SK-N-SH (cell line): ENCODE measurements at regions not wholly inside any gene's neighbourhood (a gene's known extent, or its start where the extent isn't known, plus 50 kb on each side); places are given as distances from the start of the nearest gene placed in this dataset.

ENCODE experiments used
- CHD2 ChIP-seq: fragments of 150-350 bp; IDR thresholded peaks from 2 replicates; pipeline ENCODE4 v1.6.1; 2018; ENCODE audit warnings: low read length; ENCODE audit not compliant: partially characterized antibody
- POLR2AphosphoS5 ChIP-seq: IDR thresholded peaks from 2 replicates; pipeline ENCODE4 v1.6.1; 2012; ENCODE audit warnings: low read depth, low read length
- TCF12 ChIP-seq: IDR thresholded peaks from 2 replicates; pipeline ENCODE4 v1.4.0; 2012
- TF ChIP-seq, protein P1 (sequence below): fragments of 200-600 bp; sonication (generic); IDR thresholded peaks from 2 replicates; pipeline ENCODE4 v1.6.1; 2017; ENCODE audit warnings: antibody characterized with exemption, mild to moderate bottlenecking, moderate library complexity

DNA sequence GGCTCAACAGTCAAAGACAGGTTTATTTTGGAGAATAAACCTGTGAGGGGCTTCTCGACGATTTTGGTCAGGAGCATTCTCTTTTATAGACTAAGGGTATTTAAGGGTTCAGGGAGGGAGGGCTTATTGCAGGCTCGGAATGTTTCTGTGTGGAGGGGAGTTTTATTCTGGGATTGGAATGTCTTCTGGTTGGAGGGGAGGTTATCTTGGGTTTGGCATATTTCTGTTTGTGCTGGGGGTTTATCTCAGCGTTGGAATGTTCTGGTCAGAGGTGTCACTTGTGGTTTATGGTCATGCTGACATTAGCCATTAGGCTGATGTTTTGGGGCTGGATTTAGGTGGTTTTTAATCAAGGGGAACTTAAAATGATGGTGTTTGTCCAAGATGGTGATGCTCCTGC lies 103.9 kb downstream of the SUDS3 start:
- TF ChIP-seq, protein P1, sequence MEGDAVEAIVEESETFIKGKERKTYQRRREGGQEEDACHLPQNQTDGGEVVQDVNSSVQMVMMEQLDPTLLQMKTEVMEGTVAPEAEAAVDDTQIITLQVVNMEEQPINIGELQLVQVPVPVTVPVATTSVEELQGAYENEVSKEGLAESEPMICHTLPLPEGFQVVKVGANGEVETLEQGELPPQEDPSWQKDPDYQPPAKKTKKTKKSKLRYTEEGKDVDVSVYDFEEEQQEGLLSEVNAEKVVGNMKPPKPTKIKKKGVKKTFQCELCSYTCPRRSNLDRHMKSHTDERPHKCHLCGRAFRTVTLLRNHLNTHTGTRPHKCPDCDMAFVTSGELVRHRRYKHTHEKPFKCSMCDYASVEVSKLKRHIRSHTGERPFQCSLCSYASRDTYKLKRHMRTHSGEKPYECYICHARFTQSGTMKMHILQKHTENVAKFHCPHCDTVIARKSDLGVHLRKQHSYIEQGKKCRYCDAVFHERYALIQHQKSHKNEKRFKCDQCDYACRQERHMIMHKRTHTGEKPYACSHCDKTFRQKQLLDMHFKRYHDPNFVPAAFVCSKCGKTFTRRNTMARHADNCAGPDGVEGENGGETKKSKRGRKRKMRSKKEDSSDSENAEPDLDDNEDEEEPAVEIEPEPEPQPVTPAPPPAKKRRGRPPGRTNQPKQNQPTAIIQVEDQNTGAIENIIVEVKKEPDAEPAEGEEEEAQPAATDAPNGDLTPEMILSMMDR = no peak
- no peak for TF ChIP-seq POLR2AphosphoS5
- no peak for TF ChIP-seq TCF12
- TF ChIP-seq CHD2 = no peak
